AG09309 (cell line): ENCODE measurements at regions not wholly inside any gene's neighbourhood (a gene's known extent, or its start where the extent isn't known, plus 50 kb on each side); places are given as distances from the start of the nearest gene placed in this dataset.

ENCODE experiments used
- DNase-seq: peaks from one replicate; pipeline ENCODE4 v3.0.0-alpha.2; 2010; ENCODE audit warnings: low read depth
- H3K4me3 ChIP-seq: 2 replicates; pipeline ENCODE4 v1.5.1; 2011; ENCODE audit warnings: mild to moderate bottlenecking, low read depth, low read length, moderate library complexity; ENCODE audit not compliant: control insufficient read depth
- TF ChIP-seq, protein P1 (sequence below): IDR thresholded peaks from 2 replicates; pipeline ENCODE4 v1.5.1; 2011; ENCODE audit warnings: mild to moderate bottlenecking, low read depth, low read length, inconsistent platforms; ENCODE audit not compliant: insufficient read depth, control insufficient read depth; ENCODE audit errors: missing control alignments

DNA sequence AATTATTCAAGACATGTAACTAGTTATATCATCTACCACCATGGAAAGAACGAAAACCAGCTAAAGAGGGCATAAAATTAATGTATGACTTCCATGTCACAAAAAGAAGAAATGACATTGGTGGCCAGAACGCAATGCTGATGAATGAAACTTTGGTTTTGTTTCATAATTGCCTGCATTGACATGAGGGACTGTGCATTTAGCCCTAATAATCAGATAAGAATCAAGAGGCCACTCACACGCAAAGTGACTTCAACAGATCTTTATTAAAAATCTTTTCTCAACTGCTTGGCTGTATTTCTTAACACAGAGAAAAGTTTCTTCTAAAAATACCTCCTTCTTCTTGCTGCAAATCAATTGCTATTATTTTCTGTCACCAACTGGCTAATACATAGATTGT is 184.7 kb upstream of the RUNX1 start:
- TF ChIP-seq, protein P1, sequence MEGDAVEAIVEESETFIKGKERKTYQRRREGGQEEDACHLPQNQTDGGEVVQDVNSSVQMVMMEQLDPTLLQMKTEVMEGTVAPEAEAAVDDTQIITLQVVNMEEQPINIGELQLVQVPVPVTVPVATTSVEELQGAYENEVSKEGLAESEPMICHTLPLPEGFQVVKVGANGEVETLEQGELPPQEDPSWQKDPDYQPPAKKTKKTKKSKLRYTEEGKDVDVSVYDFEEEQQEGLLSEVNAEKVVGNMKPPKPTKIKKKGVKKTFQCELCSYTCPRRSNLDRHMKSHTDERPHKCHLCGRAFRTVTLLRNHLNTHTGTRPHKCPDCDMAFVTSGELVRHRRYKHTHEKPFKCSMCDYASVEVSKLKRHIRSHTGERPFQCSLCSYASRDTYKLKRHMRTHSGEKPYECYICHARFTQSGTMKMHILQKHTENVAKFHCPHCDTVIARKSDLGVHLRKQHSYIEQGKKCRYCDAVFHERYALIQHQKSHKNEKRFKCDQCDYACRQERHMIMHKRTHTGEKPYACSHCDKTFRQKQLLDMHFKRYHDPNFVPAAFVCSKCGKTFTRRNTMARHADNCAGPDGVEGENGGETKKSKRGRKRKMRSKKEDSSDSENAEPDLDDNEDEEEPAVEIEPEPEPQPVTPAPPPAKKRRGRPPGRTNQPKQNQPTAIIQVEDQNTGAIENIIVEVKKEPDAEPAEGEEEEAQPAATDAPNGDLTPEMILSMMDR, result no peak
- no peak overlapping the region for H3K4me3 ChIP-seq
- no peak for DNase-seq

DNA sequence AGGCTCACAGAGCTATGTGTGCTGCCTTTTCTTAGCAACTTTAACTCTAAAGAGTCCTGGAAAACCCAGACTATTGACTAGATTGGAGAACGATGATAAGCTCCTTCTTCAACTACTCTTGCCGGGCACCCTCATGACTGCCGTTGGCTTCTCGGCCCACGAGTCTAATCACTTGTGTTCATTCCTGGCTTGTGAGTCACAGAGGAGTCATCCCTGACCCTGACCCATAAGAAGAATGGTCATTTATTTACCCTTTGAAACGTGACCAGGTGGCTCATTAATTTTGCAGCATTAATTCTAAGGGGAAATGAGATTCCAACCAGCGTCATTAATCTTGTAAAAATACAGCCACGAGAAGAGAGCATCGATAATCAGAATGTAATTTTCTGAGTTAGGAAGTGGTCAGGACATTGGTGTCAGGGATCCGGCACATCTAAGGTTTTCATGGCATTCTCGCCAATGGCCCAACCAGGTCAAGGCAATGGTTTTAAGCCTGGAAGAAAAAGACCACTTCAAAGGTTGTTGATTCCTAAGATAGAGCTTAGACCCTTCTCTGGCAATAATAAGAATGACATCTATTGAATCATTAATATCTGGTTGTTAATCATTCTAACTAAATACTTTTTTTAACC is 183.6 kb upstream of the RUNX1 start:
- H3K4me3 ChIP-seq, result no peak overlapping the region
- DNase-seq, result no peak
- TF ChIP-seq, protein P1, result no peak

DNA sequence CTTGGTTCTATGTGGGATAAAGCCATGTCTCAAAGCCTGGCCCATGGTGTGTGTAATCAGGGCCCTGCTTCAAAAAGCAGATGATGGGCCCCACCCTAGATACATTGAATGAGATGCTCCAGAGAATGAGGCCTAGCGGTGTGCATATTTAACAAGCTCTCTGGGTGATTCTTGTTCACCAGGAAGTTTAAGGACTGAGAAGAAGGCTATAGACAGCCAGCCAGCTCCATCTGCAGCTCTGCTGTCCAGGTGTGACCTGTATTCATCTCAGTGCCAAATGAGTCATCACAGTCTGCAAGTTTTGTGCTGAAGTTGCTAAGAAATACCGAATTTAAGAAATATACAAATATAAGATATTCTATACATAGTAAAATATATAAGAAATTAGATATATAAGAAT is 182.0 kb upstream of the RUNX1 start:
- no peak overlapping the region for H3K4me3 ChIP-seq
- no peak for DNase-seq
- TF ChIP-seq, protein P1, result no peak

DNA sequence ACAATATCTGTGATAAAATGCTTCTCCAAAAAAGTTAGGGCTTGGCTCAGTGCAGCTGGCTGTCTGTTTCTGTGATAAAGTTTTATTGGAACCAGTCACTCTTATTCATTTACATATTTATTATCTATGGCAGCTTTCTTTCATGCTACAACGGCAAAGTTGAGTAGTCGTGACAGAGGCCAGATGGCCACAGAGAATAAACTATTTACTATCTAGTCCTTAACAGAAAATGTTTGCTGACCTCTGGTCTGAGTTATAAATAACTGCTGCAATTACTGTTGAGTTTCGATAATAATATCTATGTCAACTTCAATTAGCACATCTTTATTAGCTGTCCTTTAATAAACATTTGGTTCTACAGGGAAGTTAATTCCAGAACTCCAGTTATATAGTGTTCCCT is 180.2 kb upstream of the RUNX1 start:
- no peak overlapping the region for H3K4me3 ChIP-seq
- TF ChIP-seq, protein P1, result no peak
- no peak for DNase-seq

DNA sequence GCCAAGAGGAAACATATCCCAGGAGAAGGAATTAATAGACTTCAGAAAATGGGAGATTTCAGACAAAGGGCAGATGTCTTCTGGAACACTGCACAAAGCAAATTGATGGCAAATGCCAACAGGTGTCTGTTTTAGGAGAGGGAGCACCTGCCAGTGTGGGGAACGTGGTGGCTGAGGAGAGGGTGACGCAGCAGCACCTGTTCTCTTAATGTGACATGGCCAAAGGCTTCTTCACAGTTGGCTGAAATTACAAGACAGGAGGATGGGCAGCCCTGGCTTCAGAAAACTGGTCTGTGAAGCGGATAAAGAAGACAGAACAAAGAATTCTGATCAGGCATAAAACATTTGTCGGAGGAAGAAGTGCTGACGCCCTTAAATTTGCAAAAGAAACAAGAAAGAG is 178.7 kb upstream of the RUNX1 start:
- TF ChIP-seq, protein P1, result no peak
- H3K4me3 ChIP-seq, result no peak overlapping the region
- DNase-seq, result no peak

DNA sequence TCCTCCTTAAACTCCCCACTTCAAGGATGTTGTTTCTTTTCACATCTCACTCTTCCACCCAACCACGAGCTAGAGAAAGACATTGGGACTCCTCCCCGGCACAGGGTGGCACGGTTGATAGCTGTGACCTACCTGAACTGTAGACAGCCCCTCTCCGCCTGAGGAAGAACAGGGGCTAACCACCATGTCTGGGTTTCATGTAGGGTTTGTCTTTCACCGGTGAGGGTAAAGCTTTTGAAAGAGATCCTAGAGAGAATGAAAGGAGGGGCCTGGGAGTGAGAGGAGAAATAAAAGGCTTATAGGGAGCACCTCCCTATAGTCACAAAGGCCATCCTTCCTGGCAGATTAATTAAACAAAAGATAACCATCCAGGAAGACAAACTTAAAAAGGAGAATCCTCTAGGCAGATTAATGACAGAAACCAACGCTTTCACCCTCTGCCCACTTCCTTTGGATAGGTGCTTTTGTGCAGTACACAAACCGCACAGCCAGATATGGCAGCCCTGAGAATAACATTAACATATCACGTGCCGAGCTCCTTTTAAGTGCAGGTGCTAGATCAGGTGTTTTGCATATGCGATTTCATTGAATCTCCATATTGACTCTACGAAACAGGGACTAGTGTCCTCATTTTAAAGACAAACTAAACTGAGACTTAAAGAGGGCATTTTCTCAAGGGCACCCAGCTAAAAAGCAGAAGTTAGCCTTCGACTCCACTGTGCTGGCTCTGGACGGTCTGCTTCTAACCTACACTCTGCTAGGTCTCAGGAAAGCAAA is 178.1 kb upstream of the RUNX1 start:
- no peak overlapping the region for H3K4me3 ChIP-seq
- TF ChIP-seq, protein P1, result no peak
- DNase-seq, result no peak
